ENCODE measurements at regions not wholly inside any gene's neighbourhood (a gene's known extent, or its start where the extent isn't known, plus 50 kb on each side); places are given as distances from the start of the nearest gene placed in this dataset.
"Not testable (repeated sequence)": the region's sequence is repeated elsewhere in the genome, so short reads cannot be mapped to it uniquely, and the experiment has no call there.

GRCh38 chrX:40878766-40879165 is 143.4 kb upstream of the MED14 start:
- peaks cover 5% of the 10 kb centered on the region for H3K4me1 ChIP-seq (ENCODE audit: insufficient read depth, low read length)
- no peaks in the 10 kb centered on the region for H3K36me3 ChIP-seq (ENCODE audit: insufficient read depth, low read length)
- no peak overlapping the region for H3K4me3 ChIP-seq (ENCODE audit: low read length)
- H3K27me3 ChIP-seq (ENCODE audit: insufficient read depth, low read length), result no peaks in the 10 kb centered on the region
- no peak overlapping the region for H2AFZ ChIP-seq (ENCODE audit: low read depth, low read length)
- no peaks in the 10 kb centered on the region for H3K9me3 ChIP-seq (ENCODE audit: low read length)

- H2AFZ ChIP-seq (ENCODE audit: low read depth, low read length); H3K36me3 ChIP-seq (ENCODE audit: insufficient read depth, low read length); H3K4me1 ChIP-seq (ENCODE audit: insufficient read depth, low read length); H3K4me3 ChIP-seq (ENCODE audit: low read length); H3K9me3 ChIP-seq (ENCODE audit: low read length); H3K27me3 ChIP-seq (ENCODE audit: insufficient read depth, low read length): not testable (repeated sequence)
Measured at GRCh38 chrX:40879172-40879571, 143.8 kb upstream of the MED14 start.

GRCh38 chrX:40880712-40881111 is 145.4 kb upstream of the MED14 start:
- no peaks in the 10 kb centered on the region for H3K27me3 ChIP-seq (ENCODE audit: insufficient read depth, low read length)
- no peaks in the 10 kb centered on the region for H3K36me3 ChIP-seq (ENCODE audit: insufficient read depth, low read length)
- no peak overlapping the region for H3K4me3 ChIP-seq (ENCODE audit: low read length)
- no peak overlapping the region for H2AFZ ChIP-seq (ENCODE audit: low read depth, low read length)
- H3K9me3 ChIP-seq (ENCODE audit: low read length), result no peaks in the 10 kb centered on the region
- peaks cover 5% of the 10 kb centered on the region for H3K4me1 ChIP-seq (ENCODE audit: insufficient read depth, low read length)

GRCh38 chrX:40883021-40883619 is 147.8 kb upstream of the MED14 start:
- no peaks in the 10 kb centered on the region for H3K27me3 ChIP-seq (ENCODE audit: insufficient read depth, low read length)
- no peak overlapping the region for H3K4me3 ChIP-seq (ENCODE audit: low read length)
- no peak overlapping the region for H2AFZ ChIP-seq (ENCODE audit: low read depth, low read length)
- no peaks in the 10 kb centered on the region for H3K36me3 ChIP-seq (ENCODE audit: insufficient read depth, low read length)
- H3K9me3 ChIP-seq (ENCODE audit: low read length), result no peaks in the 10 kb centered on the region
- peaks cover 5% of the 10 kb centered on the region for H3K4me1 ChIP-seq (ENCODE audit: insufficient read depth, low read length)

- H3K27me3 ChIP-seq (ENCODE audit: insufficient read depth, low read length), result no peaks in the 10 kb centered on the region
- H3K36me3 ChIP-seq (ENCODE audit: insufficient read depth, low read length), result no peaks in the 10 kb centered on the region
- H3K4me3 ChIP-seq (ENCODE audit: low read length), result no peak overlapping the region
- no peaks in the 10 kb centered on the region for H3K4me1 ChIP-seq (ENCODE audit: insufficient read depth, low read length)
- H3K9me3 ChIP-seq (ENCODE audit: low read length), result no peaks in the 10 kb centered on the region
- no peak overlapping the region for H2AFZ ChIP-seq (ENCODE audit: low read depth, low read length)
Measured at GRCh38 chrX:40885989-40886388, 150.6 kb upstream of the MED14 start.

GRCh38 chrX:40887476-40887875 is 152.1 kb upstream of the MED14 start:
- no peaks in the 10 kb centered on the region for H3K4me1 ChIP-seq (ENCODE audit: insufficient read depth, low read length)
- no peaks in the 10 kb centered on the region for H3K9me3 ChIP-seq (ENCODE audit: low read length)
- H2AFZ ChIP-seq (ENCODE audit: low read depth, low read length), result no peak overlapping the region
- H3K36me3 ChIP-seq (ENCODE audit: insufficient read depth, low read length), result no peaks in the 10 kb centered on the region
- H3K27me3 ChIP-seq (ENCODE audit: insufficient read depth, low read length), result no peaks in the 10 kb centered on the region
- H3K4me3 ChIP-seq (ENCODE audit: low read length), result no peak overlapping the region

GRCh38 chrX:40891798-40892197 is 156.5 kb upstream of the MED14 start:
- H2AFZ ChIP-seq (ENCODE audit: low read depth, low read length), result no peak overlapping the region
- no peaks in the 10 kb centered on the region for H3K27me3 ChIP-seq (ENCODE audit: insufficient read depth, low read length)
- no peaks in the 10 kb centered on the region for H3K9me3 ChIP-seq (ENCODE audit: low read length)
- H3K4me1 ChIP-seq (ENCODE audit: insufficient read depth, low read length), result no peaks in the 10 kb centered on the region
- H3K36me3 ChIP-seq (ENCODE audit: insufficient read depth, low read length), result no peaks in the 10 kb centered on the region
- no peak overlapping the region for H3K4me3 ChIP-seq (ENCODE audit: low read length)

- peaks cover 7% of the 10 kb centered on the region for H3K4me1 ChIP-seq (ENCODE audit: insufficient read depth, low read length)
- no peaks in the 10 kb centered on the region for H3K36me3 ChIP-seq (ENCODE audit: insufficient read depth, low read length)
- H2AFZ ChIP-seq (ENCODE audit: low read depth, low read length), result no peak overlapping the region
- H3K4me3 ChIP-seq (ENCODE audit: low read length), result no peak overlapping the region
- H3K27me3 ChIP-seq (ENCODE audit: insufficient read depth, low read length), result no peaks in the 10 kb centered on the region
- no peaks in the 10 kb centered on the region for H3K9me3 ChIP-seq (ENCODE audit: low read length)
Measured at GRCh38 chrX:40893251-40893910, 158.0 kb upstream of the MED14 start.

GRCh38 chrX:40895246-40895645 is 159.9 kb upstream of the MED14 start:
- Histone ChIP-seq H3K27me3 (ENCODE audit: insufficient read depth, low read length) (no peaks in the 10 kb centered on the region), H3K36me3 (ENCODE audit: insufficient read depth, low read length) (no peaks in the 10 kb centered on the region), H2AFZ (ENCODE audit: low read depth, low read length) (no peak overlapping the region), H3K9me3 (ENCODE audit: low read length) (no peaks in the 10 kb centered on the region), H3K4me1 (ENCODE audit: insufficient read depth, low read length) (peaks cover 7% of the 10 kb centered on the region), H3K4me3 (ENCODE audit: low read length) (no peak overlapping the region)

- Histone ChIP-seq H3K4me1 (ENCODE audit: insufficient read depth, low read length) (peaks cover 7% of the 10 kb centered on the region), H3K9me3 (ENCODE audit: low read length) (no peaks in the 10 kb centered on the region), H3K27me3 (ENCODE audit: insufficient read depth, low read length) (no peaks in the 10 kb centered on the region), H3K36me3 (ENCODE audit: insufficient read depth, low read length) (no peaks in the 10 kb centered on the region), H2AFZ (ENCODE audit: low read depth, low read length) (no peak overlapping the region), H3K4me3 (ENCODE audit: low read length) (no peak overlapping the region)
Measured at GRCh38 chrX:40897718-40898270, 162.5 kb upstream of the MED14 start.

- H3K9me3 ChIP-seq (ENCODE audit: low read length); H3K36me3 ChIP-seq (ENCODE audit: insufficient read depth, low read length); H2AFZ ChIP-seq (ENCODE audit: low read depth, low read length); H3K4me3 ChIP-seq (ENCODE audit: low read length); H3K27me3 ChIP-seq (ENCODE audit: insufficient read depth, low read length); H3K4me1 ChIP-seq (ENCODE audit: insufficient read depth, low read length): not testable (repeated sequence)
Measured at GRCh38 chrX:40904739-40905138, 169.4 kb upstream of the MED14 start.

GRCh38 chrX:40908026-40908425 is 172.7 kb upstream of the MED14 start:
- H2AFZ ChIP-seq (ENCODE audit: low read depth, low read length), result no peak overlapping the region
- no peaks in the 10 kb centered on the region for H3K9me3 ChIP-seq (ENCODE audit: low read length)
- no peaks in the 10 kb centered on the region for H3K27me3 ChIP-seq (ENCODE audit: insufficient read depth, low read length)
- H3K4me1 ChIP-seq (ENCODE audit: insufficient read depth, low read length), result no peaks in the 10 kb centered on the region
- no peaks in the 10 kb centered on the region for H3K36me3 ChIP-seq (ENCODE audit: insufficient read depth, low read length)
- H3K4me3 ChIP-seq (ENCODE audit: low read length), result no peak overlapping the region

GRCh38 chrX:40908857-40909475 is 173.6 kb upstream of the MED14 start:
- H2AFZ ChIP-seq (ENCODE audit: low read depth, low read length), result no peak overlapping the region
- no peak overlapping the region for H3K4me3 ChIP-seq (ENCODE audit: low read length)
- no peaks in the 10 kb centered on the region for H3K27me3 ChIP-seq (ENCODE audit: insufficient read depth, low read length)
- H3K36me3 ChIP-seq (ENCODE audit: insufficient read depth, low read length), result no peaks in the 10 kb centered on the region
- no peaks in the 10 kb centered on the region for H3K4me1 ChIP-seq (ENCODE audit: insufficient read depth, low read length)
- no peaks in the 10 kb centered on the region for H3K9me3 ChIP-seq (ENCODE audit: low read length)

Data from neuron (in vitro differentiated cells).